Fibroblast of lung (primary cell): ENCODE measurements at regions not wholly inside any gene's neighbourhood (a gene's known extent, or its start where the extent isn't known, plus 50 kb on each side); places are given as distances from the start of the nearest gene placed in this dataset.

Experiments
- DNase-seq, 2 donors: peaks; one replicate each; pipeline versions ENCODE4 v3.0.0 to v3.0.0-alpha.2; 2010; ENCODE audit warnings: low read depth in 2 of 2
- H2AFZ ChIP-seq: 2 replicates; pipeline ENCODE4 v1.5.1; 2012; ENCODE audit warnings: low read length, control low read depth, inconsistent platforms
- H3K27ac ChIP-seq: 2 replicates; pipeline ENCODE4 v1.5.1; 2011; ENCODE audit warnings: low read length, control low read depth; ENCODE audit not compliant: insufficient read depth
- H3K27me3 ChIP-seq: 2 replicates; pipeline ENCODE4 v1.5.1; 2011; ENCODE audit warnings: mild to moderate bottlenecking, low read length; ENCODE audit not compliant: control insufficient read depth, insufficient read depth
- H3K36me3 ChIP-seq: 2 replicates; pipeline ENCODE4 v1.5.1; 2011; ENCODE audit warnings: low read length; ENCODE audit not compliant: control insufficient read depth, insufficient read depth
- H3K4me1 ChIP-seq: 2 replicates; pipeline ENCODE4 v1.5.1; 2011; ENCODE audit warnings: low read length; ENCODE audit not compliant: control insufficient read depth, insufficient read depth; ENCODE audit errors: extremely low read depth
- H3K4me2 ChIP-seq: 2 replicates; pipeline ENCODE4 v1.5.1; 2011; ENCODE audit warnings: low read length, control low read depth; ENCODE audit not compliant: insufficient read depth; ENCODE audit errors: extremely low read depth
- H3K4me3 ChIP-seq, 4 experiments: fragments of 200-600 bp in 1 of 4; sonication (generic) in 1 of 4; replicated peaks in 1 of 4; 2 replicates each; pipeline ENCODE4 v1.5.1; 2011 to 2016; ENCODE audit warnings: low read length in 4 of 4, low read depth in 3 of 4, mild to moderate bottlenecking in 3 of 4, control low read depth in 2 of 4, inconsistent platforms in 1 of 4, mixed read lengths in 1 of 4; ENCODE audit not compliant: insufficient read depth in 1 of 4; ENCODE audit errors: control extremely low read depth in 1 of 4
- H3K79me2 ChIP-seq: 2 replicates; pipeline ENCODE4 v1.5.1; 2012; ENCODE audit warnings: mild to moderate bottlenecking, low read length, inconsistent platforms; ENCODE audit not compliant: control insufficient read depth, insufficient read depth
- H3K9ac ChIP-seq: 2 replicates; pipeline ENCODE4 v1.5.1; 2011; ENCODE audit warnings: mild to moderate bottlenecking, low read length, control low read depth; ENCODE audit not compliant: insufficient read depth
- H3K9me3 ChIP-seq: 2 replicates; pipeline ENCODE4 v1.5.1; 2012; ENCODE audit warnings: low read depth, low read length; ENCODE audit not compliant: control insufficient read depth, insufficient read depth
- H4K20me1 ChIP-seq: 2 replicates; pipeline ENCODE4 v1.5.1; 2011; ENCODE audit warnings: low read length; ENCODE audit not compliant: control insufficient read depth, insufficient read depth; ENCODE audit errors: extremely low read depth
- EZH2 ChIP-seq: IDR thresholded peaks from 2 replicates; pipeline ENCODE4 v1.5.1; 2012; ENCODE audit warnings: low read length, control low read depth, mild to moderate bottlenecking; ENCODE audit errors: missing control alignments
- TF ChIP-seq, protein P1 (sequence below), 2 donors: IDR thresholded peaks in 1 of 2; conservative IDR thresholded peaks in 1 of 2; 1 replicate in 1 of 2; 2 replicates in 1 of 2; pipeline ENCODE4 v1.5.1; 2011 to 2012; ENCODE audit warnings: low read length in 2 of 2, control low read depth in 1 of 2, inconsistent platforms in 1 of 2, low read depth in 1 of 2, mild to moderate bottlenecking in 1 of 2

GRCh38 chr3:171979081-171979480 is 60.3 kb upstream of the FNDC3B start:
- TF ChIP-seq, protein P1, sequence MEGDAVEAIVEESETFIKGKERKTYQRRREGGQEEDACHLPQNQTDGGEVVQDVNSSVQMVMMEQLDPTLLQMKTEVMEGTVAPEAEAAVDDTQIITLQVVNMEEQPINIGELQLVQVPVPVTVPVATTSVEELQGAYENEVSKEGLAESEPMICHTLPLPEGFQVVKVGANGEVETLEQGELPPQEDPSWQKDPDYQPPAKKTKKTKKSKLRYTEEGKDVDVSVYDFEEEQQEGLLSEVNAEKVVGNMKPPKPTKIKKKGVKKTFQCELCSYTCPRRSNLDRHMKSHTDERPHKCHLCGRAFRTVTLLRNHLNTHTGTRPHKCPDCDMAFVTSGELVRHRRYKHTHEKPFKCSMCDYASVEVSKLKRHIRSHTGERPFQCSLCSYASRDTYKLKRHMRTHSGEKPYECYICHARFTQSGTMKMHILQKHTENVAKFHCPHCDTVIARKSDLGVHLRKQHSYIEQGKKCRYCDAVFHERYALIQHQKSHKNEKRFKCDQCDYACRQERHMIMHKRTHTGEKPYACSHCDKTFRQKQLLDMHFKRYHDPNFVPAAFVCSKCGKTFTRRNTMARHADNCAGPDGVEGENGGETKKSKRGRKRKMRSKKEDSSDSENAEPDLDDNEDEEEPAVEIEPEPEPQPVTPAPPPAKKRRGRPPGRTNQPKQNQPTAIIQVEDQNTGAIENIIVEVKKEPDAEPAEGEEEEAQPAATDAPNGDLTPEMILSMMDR (conservative IDR thresholded peaks at IDR 0.05 in 1 of 2, IDR thresholded peaks at IDR 0.05 in 1 of 2; ENCODE audit: low read depth in 1 of 2, low read length in 2 of 2), result no peak
- TF ChIP-seq EZH2, result no peak
- H4K20me1 ChIP-seq, result no peaks in the 10 kb centered on the region
- H3K4me1 ChIP-seq, result peaks cover 8% of the 10 kb centered on the region
- H3K9ac ChIP-seq, result no peak overlapping the region
- no peaks in the 10 kb centered on the region for H3K27me3 ChIP-seq
- no peak for DNase-seq
- H3K9me3 ChIP-seq, result no peaks in the 10 kb centered on the region
- no peak overlapping the region for H2AFZ ChIP-seq
- H3K4me2 ChIP-seq, result no peak overlapping the region
- no peak overlapping the region for H3K4me3 ChIP-seq
- H3K79me2 ChIP-seq, result no peaks in the 10 kb centered on the region
- no peaks in the 10 kb centered on the region for H3K36me3 ChIP-seq
- no peak overlapping the region for H3K27ac ChIP-seq

GRCh38 chr3:171980578-171981270 is 58.7 kb upstream of the FNDC3B start:
- Histone ChIP-seq H3K4me1 (peaks cover 5% of the 10 kb centered on the region), H3K9me3 (no peaks in the 10 kb centered on the region), H3K9ac (no peak overlapping the region), H3K4me2 (no peak overlapping the region), H3K79me2 (no peaks in the 10 kb centered on the region), H3K27me3 (no peaks in the 10 kb centered on the region), H3K36me3 (no peaks in the 10 kb centered on the region), H4K20me1 (no peaks in the 10 kb centered on the region), H2AFZ (no peak overlapping the region), H3K27ac (no peak overlapping the region), H3K4me3 (no peak overlapping the region)
- peak in 1 of 2 donors; percentile 60 for DNase-seq
- TF ChIP-seq, protein P1 (conservative IDR thresholded peaks at IDR 0.05 in 1 of 2, IDR thresholded peaks at IDR 0.05 in 1 of 2; ENCODE audit: low read depth in 1 of 2, low read length in 2 of 2), result no peak
- TF ChIP-seq EZH2, result no peak

DNA sequence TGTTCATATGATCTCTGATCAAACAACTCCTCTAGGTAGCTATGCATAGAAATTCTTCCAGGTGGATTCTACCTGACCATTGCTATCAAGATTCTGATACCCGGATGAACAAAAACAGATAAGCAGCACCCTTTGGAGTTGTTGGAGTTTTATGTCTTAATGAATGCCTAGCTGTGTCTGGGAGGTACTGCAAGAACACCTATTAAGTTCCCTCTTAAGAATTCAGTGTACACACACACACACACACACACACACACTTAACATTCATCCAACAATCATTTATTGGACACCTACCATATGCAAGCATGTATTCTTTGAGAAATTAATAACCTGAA is 58.1 kb upstream of the FNDC3B start:
- peaks cover 2% of the 10 kb centered on the region for H3K4me1 ChIP-seq
- H3K79me2 ChIP-seq, result no peaks in the 10 kb centered on the region
- no peak overlapping the region for H3K27ac ChIP-seq
- no peak overlapping the region for H3K4me2 ChIP-seq
- no peak for DNase-seq
- H3K4me3 ChIP-seq, result no peak overlapping the region
- no peaks in the 10 kb centered on the region for H3K9me3 ChIP-seq
- H3K27me3 ChIP-seq, result no peaks in the 10 kb centered on the region
- H3K36me3 ChIP-seq, result no peaks in the 10 kb centered on the region
- H2AFZ ChIP-seq, result no peak overlapping the region
- TF ChIP-seq, protein P1 (conservative IDR thresholded peaks at IDR 0.05 in 1 of 2, IDR thresholded peaks at IDR 0.05 in 1 of 2; ENCODE audit: low read depth in 1 of 2, low read length in 2 of 2), result no peak
- no peak for TF ChIP-seq EZH2
- no peak overlapping the region for H3K9ac ChIP-seq
- no peaks in the 10 kb centered on the region for H4K20me1 ChIP-seq
